ENCODE measurements at regions not wholly inside any gene's neighbourhood (a gene's known extent, or its start where the extent isn't known, plus 50 kb on each side); places are given as distances from the start of the nearest gene placed in this dataset.

GRCh38 chr3:104788807-104789206 lies 577.9 kb upstream of the ALCAM start:
- no TSS peak for BruUV-seq (replicated peaks)
- Histone ChIP-seq H3K9me3 (ENCODE audit: control insufficient read depth, insufficient read depth, low read depth, low read length) (no peaks in the 10 kb centered on the region), H3K36me3 (ENCODE audit: control insufficient read depth, insufficient read depth, low read length) (no peaks in the 10 kb centered on the region), H3K4me3 (ENCODE audit: low read depth in 2 of 2, low read length in 2 of 2) (no peak overlapping the region), H3K4me1 (ENCODE audit: control insufficient read depth, insufficient read depth, low read length) (no peaks in the 10 kb centered on the region), H3K27ac (ENCODE audit: low read length) (no peak overlapping the region), H3K27me3 (ENCODE audit: control insufficient read depth, insufficient read depth, low read length) (no peaks in the 10 kb centered on the region)
- TF ChIP-seq CTCF (IDR thresholded peaks at IDR 0.05) = no peak
- TF ChIP-seq POLR2AphosphoS5 (IDR thresholded peaks at IDR 0.05; ENCODE audit: low read depth, low read length) = no peak
- TF ChIP-seq REST (IDR thresholded peaks at IDR 0.05; ENCODE audit: insufficient read depth in 1 of 2, low read depth in 2 of 2, low read length in 1 of 2) = no peak
- no peak for TF ChIP-seq SIN3A (IDR thresholded peaks at IDR 0.05; ENCODE audit: borderline replicate concordance, insufficient read depth, low read depth, low read length)
- no peak for TF ChIP-seq TCF7L2 (IDR thresholded peaks at IDR 0.05; ENCODE audit: low read depth, low read length)
- in situ Hi-C loops (cut with HindIII; ENCODE audit: low pct_unique_long_range_greater_than_20kb, low sequenced_read_pairs) (no loop called here), intact Hi-C loops (cut with micrococcal nuclease; ENCODE audit: unreplicated experiment) (no loop called here)
- ATAC-seq (no peak), DNase-seq (ENCODE audit: low read depth, low spot score) (no peak)
- CTCF ChIA-PET = no interaction called here
- POLR2A ChIA-PET = no interaction called here

GRCh38 chr3:104791331-104791730 lies 575.4 kb upstream of the ALCAM start:
- in situ Hi-C loops (cut with HindIII; ENCODE audit: low pct_unique_long_range_greater_than_20kb, low sequenced_read_pairs) (no loop called here), intact Hi-C loops (cut with micrococcal nuclease; ENCODE audit: unreplicated experiment) (no loop called here)
- no peak overlapping the region for H3K4me3 ChIP-seq (ENCODE audit: low read depth in 2 of 2, low read length in 2 of 2)
- DNase-seq (ENCODE audit: low read depth, low spot score) (no peak), ATAC-seq (no peak)
- no peaks in the 10 kb centered on the region for H3K36me3 ChIP-seq (ENCODE audit: control insufficient read depth, insufficient read depth, low read length)
- no peaks in the 10 kb centered on the region for H3K27me3 ChIP-seq (ENCODE audit: control insufficient read depth, insufficient read depth, low read length)
- no peak overlapping the region for H3K27ac ChIP-seq (ENCODE audit: low read length)
- CTCF ChIA-PET = no interaction called here
- POLR2A ChIA-PET = interaction anchor here (0.6 kb wide), 1 partner anchor 72 kb away, joined by 3 read pairs; no protein-coding TSS in a partner anchor
- H3K4me1 ChIP-seq (ENCODE audit: control insufficient read depth, insufficient read depth, low read length) = no peaks in the 10 kb centered on the region
- no peaks in the 10 kb centered on the region for H3K9me3 ChIP-seq (ENCODE audit: control insufficient read depth, insufficient read depth, low read depth, low read length)
- TF ChIP-seq REST (IDR thresholded peaks at IDR 0.05; ENCODE audit: insufficient read depth in 1 of 2, low read depth in 2 of 2, low read length in 1 of 2) (no peak), CTCF (IDR thresholded peaks at IDR 0.05) (no peak)
- no TSS peak for BruUV-seq (replicated peaks)
